A673 (cell line): ENCODE measurements at regions not wholly inside any gene's neighbourhood (a gene's known extent, or its start where the extent isn't known, plus 50 kb on each side); places are given as distances from the start of the nearest gene placed in this dataset.

ENCODE experiments used
- EZH2 ChIP-seq: fragments of 200-600 bp; sonication (generic); IDR thresholded peaks from 2 replicates; pipeline ENCODE4 v1.6.1; 2017; ENCODE audit warnings: borderline replicate concordance, low read depth, mild to moderate bottlenecking, mixed read lengths, antibody characterized with exemption, low read length; ENCODE audit not compliant: poor library complexity, severe bottlenecking
- TF ChIP-seq, protein P1 (sequence below): fragments of 300-800, 200-600 bp; sonication (generic); conservative IDR thresholded peaks from 2 replicates; pipeline ENCODE4 v1.5.1; 2017; ENCODE audit warnings: low read depth, mild to moderate bottlenecking, antibody characterized with exemption, low read length, moderate library complexity, mixed read lengths

GRCh38 chr3:24622138-24622537, 127.5 kb upstream of the THRB start:
- TF ChIP-seq, protein P1, sequence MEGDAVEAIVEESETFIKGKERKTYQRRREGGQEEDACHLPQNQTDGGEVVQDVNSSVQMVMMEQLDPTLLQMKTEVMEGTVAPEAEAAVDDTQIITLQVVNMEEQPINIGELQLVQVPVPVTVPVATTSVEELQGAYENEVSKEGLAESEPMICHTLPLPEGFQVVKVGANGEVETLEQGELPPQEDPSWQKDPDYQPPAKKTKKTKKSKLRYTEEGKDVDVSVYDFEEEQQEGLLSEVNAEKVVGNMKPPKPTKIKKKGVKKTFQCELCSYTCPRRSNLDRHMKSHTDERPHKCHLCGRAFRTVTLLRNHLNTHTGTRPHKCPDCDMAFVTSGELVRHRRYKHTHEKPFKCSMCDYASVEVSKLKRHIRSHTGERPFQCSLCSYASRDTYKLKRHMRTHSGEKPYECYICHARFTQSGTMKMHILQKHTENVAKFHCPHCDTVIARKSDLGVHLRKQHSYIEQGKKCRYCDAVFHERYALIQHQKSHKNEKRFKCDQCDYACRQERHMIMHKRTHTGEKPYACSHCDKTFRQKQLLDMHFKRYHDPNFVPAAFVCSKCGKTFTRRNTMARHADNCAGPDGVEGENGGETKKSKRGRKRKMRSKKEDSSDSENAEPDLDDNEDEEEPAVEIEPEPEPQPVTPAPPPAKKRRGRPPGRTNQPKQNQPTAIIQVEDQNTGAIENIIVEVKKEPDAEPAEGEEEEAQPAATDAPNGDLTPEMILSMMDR, result no peak
- no peak for TF ChIP-seq EZH2
